ENCODE measurements at regions not wholly inside any gene's neighbourhood (a gene's known extent, or its start where the extent isn't known, plus 50 kb on each side); places are given as distances from the start of the nearest gene placed in this dataset.

DNA sequence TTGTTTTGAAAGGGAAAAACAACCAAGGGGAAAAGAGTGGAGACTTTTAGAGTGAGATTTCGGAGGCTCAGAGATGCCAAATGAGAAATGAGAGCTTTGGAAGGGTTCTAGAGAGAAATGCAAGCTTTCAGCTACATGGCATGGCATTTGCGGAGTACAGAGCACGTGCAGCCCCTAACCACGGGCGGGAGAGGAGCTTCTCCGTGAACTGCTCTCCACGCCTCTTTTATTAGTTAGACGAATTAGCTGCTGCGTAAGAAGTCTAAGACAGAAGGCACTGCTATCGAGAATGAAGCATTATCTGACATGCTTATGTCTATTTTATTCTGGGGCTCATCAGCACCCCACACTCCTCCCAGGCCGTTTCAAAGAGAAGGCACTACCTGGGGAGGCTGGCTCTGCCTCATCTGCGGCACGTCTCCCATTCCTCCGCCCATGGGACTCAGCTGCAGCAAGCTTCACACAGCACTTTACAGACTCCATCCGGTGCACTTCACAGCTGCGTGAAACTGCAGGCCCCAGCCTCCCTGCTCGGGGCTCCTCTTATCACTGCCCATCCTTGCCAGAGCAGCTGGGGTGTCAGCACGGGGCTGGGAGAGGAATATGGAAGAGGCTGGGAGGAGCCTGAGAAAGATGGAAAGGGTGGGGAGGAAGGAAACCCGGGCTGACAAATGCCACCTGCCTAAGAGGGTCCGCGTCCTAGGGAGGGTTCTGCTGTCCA is 207.3 kb upstream of the APCDD1 start:
- TF ChIP-seq, protein P1, sequence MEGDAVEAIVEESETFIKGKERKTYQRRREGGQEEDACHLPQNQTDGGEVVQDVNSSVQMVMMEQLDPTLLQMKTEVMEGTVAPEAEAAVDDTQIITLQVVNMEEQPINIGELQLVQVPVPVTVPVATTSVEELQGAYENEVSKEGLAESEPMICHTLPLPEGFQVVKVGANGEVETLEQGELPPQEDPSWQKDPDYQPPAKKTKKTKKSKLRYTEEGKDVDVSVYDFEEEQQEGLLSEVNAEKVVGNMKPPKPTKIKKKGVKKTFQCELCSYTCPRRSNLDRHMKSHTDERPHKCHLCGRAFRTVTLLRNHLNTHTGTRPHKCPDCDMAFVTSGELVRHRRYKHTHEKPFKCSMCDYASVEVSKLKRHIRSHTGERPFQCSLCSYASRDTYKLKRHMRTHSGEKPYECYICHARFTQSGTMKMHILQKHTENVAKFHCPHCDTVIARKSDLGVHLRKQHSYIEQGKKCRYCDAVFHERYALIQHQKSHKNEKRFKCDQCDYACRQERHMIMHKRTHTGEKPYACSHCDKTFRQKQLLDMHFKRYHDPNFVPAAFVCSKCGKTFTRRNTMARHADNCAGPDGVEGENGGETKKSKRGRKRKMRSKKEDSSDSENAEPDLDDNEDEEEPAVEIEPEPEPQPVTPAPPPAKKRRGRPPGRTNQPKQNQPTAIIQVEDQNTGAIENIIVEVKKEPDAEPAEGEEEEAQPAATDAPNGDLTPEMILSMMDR (IDR thresholded peaks at IDR 0.05): no peak
- TF ChIP-seq POLR2A (IDR thresholded peaks at IDR 0.05): no peak

Measured in prostate gland (tissue), 2 donors.